ENCODE measurements at regions not wholly inside any gene's neighbourhood (a gene's known extent, or its start where the extent isn't known, plus 50 kb on each side); places are given as distances from the start of the nearest gene placed in this dataset.

DNA sequence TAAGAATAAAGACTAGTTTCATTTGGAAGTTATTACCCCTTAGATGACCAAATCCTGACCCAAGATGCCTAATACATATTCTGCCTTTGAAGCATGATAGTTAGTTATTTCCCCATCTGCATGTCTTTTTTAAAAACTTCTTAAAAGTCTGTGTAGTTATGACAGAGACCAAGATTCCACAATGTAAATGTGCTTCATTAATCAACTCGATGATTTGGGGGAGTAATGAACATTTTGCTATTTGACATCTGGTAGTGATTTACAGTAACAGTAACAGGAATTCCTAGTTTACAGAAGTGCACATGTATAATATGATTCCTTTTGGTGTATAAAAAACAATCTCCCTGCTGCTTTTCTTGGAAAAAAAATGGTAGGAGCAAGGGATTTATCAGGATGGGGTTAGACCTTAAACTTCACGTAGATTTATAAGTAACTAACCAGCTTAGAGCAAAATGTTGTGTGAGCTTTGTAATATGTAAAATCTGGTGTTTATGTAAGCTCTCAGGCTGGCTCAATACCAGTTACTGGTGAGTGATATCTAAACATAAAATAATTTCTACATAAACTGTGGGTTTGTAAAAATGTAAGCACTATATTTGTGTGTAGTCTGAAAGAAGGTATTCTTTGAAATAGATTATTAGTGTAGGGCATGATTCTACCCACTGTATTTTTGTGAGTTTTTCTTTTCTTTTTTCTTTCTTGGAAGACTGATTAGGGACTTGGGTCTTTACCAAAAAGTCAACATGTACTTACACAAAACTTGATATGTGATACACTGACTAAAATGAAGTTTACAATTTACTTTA, 641.6 kb downstream of the EPHA4 start:
- no peak for DNase-seq
- TF ChIP-seq, protein P1, sequence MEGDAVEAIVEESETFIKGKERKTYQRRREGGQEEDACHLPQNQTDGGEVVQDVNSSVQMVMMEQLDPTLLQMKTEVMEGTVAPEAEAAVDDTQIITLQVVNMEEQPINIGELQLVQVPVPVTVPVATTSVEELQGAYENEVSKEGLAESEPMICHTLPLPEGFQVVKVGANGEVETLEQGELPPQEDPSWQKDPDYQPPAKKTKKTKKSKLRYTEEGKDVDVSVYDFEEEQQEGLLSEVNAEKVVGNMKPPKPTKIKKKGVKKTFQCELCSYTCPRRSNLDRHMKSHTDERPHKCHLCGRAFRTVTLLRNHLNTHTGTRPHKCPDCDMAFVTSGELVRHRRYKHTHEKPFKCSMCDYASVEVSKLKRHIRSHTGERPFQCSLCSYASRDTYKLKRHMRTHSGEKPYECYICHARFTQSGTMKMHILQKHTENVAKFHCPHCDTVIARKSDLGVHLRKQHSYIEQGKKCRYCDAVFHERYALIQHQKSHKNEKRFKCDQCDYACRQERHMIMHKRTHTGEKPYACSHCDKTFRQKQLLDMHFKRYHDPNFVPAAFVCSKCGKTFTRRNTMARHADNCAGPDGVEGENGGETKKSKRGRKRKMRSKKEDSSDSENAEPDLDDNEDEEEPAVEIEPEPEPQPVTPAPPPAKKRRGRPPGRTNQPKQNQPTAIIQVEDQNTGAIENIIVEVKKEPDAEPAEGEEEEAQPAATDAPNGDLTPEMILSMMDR (IDR thresholded peaks at IDR 0.05): no peak
- no peak overlapping the region for H3K27ac ChIP-seq
- no peaks in the 10 kb centered on the region for H3K36me3 ChIP-seq
- intact Hi-C loops (cut with DNase I): no loop called here
- H3K4me1 ChIP-seq: no peaks in the 10 kb centered on the region
- no peak overlapping the region for H3K4me3 ChIP-seq
- no peak for ATAC-seq
- no peaks in the 10 kb centered on the region for H3K27me3 ChIP-seq
- no peaks in the 10 kb centered on the region for H3K9me3 ChIP-seq

DNA sequence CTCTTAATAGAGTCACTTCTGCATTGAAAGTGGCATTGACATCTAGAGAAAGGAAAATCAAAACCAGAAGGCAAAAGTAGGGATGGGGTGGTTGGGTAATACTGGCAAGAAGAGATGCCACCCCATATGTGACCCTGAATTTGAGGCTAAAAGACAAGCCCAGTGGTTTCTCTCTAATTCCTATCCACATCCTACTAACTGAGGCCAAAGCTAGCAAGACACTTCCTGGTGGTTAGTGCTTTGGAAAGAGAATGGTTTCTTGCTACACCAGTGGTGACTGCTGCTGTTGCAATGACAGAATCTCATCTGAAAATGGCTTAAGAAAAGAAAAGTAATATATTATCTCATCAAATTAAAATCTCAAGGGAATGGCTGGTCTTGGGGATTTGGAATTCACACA, 640.6 kb downstream of the EPHA4 start:
- Histone ChIP-seq H3K27me3 (no peaks in the 10 kb centered on the region), H3K4me3 (no peak overlapping the region), H3K9me3 (no peaks in the 10 kb centered on the region), H3K27ac (no peak overlapping the region), H3K36me3 (no peaks in the 10 kb centered on the region), H3K4me1 (no peaks in the 10 kb centered on the region)
- intact Hi-C loops (cut with DNase I): no loop called here
- TF ChIP-seq, protein P1 (IDR thresholded peaks at IDR 0.05): no peak
- no peak for ATAC-seq
- no peak for DNase-seq

DNA sequence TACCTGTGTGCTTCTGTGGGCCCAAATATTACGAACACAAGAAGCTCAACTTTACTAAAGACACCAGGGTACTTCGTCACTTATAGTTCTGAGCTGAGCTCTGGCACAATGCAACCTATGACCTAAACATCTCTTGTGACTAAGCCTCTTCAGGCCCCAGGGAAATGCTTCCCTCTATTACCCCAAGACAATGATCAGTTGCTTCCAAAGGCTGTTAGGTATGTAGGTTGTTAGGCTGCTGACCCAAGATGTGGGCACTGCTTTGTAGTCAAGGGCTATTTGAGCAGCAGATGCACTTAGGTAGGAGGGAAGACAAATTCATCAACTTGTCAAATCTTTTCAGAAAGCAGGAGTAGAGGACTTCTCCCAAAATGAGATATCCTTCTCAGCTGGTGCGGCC, 640.1 kb downstream of the EPHA4 start:
- no peak for ATAC-seq
- TF ChIP-seq, protein P1 (IDR thresholded peaks at IDR 0.05): no peak
- intact Hi-C loops (cut with DNase I): no loop called here
- Histone ChIP-seq H3K27ac (no peak overlapping the region), H3K36me3 (no peaks in the 10 kb centered on the region), H3K9me3 (no peaks in the 10 kb centered on the region), H3K27me3 (no peaks in the 10 kb centered on the region), H3K4me3 (no peak overlapping the region), H3K4me1 (no peaks in the 10 kb centered on the region)
- no peak for DNase-seq

DNA sequence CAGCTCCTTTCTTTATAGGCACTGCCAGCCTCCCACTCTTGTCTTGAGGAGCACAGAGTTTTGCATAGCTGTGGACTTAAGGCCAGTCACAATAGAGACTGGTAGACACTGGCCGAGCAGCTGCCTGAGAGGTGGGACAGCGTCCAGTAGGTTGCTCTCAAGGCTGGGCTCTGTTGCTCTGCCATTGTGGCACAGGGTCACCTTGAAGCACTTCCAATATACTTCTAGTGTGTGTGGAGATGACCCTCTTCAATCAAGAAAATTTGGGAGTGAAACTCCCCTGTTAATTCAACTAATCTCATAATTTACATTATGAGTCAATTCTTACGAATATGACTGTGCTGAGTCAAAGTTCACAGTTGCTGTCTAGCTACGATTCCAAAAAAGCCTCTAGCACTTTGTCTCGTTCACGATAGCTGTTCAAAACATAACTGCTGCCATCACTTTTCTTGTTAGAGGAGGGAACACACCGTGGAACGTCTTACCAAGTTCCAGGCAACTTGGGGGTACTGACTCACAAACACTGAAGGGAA, 636.2 kb downstream of the EPHA4 start:
- ATAC-seq: no peak
- TF ChIP-seq, protein P1 (IDR thresholded peaks at IDR 0.05): no peak
- Histone ChIP-seq H3K9me3 (no peaks in the 10 kb centered on the region), H3K27me3 (no peaks in the 10 kb centered on the region), H3K4me1 (no peaks in the 10 kb centered on the region), H3K4me3 (no peak overlapping the region), H3K36me3 (no peaks in the 10 kb centered on the region), H3K27ac (no peak overlapping the region)
- intact Hi-C loops (cut with DNase I): no loop called here
- DNase-seq: no peak

DNA sequence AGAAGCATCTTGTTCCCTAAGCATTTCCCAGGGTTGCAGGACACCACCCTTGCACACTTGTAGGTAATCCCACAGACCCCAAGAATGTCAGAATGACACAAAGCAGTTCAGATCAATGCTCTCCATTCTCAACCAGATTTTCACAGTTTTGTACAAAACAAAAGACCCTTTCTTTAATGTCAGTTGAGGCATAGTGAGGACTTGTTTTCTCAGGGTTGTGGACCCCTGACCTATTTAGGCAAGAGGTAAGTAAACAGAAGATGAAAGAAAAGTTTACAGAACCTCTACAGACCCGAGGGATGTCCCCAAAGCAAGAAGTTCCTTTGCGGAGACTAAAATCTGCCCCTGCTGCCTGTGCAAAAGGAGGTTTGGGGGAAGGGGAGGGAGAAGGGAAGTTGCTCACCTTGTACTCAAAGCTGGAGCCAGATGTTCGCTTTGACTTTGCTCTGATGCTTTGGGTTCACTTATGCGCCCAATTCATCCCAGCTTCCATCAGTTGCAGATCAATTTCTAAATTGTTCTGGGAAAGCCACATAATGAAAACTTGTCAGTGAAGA, 635.4 kb downstream of the EPHA4 start:
- Histone ChIP-seq H3K4me3 (no peak overlapping the region), H3K9me3 (no peaks in the 10 kb centered on the region), H3K27ac (no peak overlapping the region), H3K36me3 (no peaks in the 10 kb centered on the region), H3K4me1 (no peaks in the 10 kb centered on the region), H3K27me3 (no peaks in the 10 kb centered on the region)
- DNase-seq: no peak
- intact Hi-C loops (cut with DNase I): no loop called here
- TF ChIP-seq, protein P1 (IDR thresholded peaks at IDR 0.05): no peak
- ATAC-seq: no peak

Measured in upper lobe of right lung (tissue), 1 donor.